ENCODE measurements at regions not wholly inside any gene's neighbourhood (a gene's known extent, or its start where the extent isn't known, plus 50 kb on each side); places are given as distances from the start of the nearest gene placed in this dataset.

DNA sequence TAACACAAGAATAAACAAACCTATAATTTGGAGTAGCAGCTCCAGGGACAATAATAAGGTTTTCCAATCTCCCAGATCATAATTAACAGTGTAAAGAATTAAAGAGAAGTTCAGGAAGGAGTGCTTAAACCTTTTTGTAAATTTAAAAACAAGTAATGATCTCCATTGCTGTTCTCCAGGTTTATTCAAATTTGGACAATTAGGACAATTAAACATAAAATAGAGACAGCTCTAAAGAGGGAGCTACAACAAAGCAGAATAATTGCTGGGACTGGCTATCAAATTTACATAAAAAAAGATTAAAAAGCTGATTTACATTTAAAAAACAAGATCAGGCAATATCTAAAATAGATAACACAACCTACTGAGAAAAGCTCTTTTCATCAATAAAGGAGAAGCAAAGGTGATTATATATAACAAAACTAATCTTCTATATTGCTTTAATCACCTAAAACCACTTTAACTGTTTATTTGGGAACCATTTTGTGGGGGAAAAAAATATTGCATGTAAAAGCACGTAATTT, 80.1 kb upstream of the CREB1 start:
- no peak for DNase-seq (ENCODE audit: low spot score)

DNA sequence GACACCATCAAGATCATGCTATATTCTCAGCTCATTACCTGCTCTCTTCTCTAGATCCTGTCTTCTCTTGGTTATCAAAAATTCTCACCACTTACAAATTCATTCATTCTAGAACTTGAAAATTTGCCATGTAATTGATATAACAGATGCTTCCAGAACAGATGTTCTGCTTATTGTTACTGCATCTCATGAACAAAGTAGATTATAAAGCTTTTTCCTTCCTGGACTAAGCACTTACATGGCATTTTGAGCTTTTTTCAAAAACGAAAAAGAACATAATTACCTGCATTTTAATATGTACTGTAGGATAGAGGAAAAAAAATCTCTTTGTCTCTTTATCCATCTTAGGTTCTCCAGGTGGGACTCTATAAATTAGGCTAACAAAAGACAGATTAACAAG, 79.6 kb upstream of the CREB1 start:
- DNase-seq (ENCODE audit: low spot score) = no peak

DNA sequence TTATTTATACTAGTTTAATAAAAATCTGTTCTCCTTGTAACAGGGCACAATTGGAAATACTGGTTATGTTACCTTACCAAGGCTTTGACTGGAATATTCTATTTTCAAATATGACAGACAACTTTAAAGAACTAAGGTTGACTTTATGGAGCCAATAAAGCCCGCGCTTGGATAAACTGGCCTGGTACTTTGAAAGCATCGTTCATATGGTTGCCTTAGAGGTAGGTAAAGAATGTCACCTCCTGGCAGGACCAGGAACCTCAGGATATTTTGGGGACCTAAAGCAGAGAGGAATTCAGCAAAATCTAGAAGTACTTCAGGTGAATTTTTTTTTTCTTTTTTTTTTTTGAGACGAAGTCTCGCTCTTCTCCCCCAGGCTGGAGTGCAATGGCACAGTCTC, 71.2 kb upstream of the CREB1 start:
- no peak for DNase-seq (ENCODE audit: low spot score)

DNA sequence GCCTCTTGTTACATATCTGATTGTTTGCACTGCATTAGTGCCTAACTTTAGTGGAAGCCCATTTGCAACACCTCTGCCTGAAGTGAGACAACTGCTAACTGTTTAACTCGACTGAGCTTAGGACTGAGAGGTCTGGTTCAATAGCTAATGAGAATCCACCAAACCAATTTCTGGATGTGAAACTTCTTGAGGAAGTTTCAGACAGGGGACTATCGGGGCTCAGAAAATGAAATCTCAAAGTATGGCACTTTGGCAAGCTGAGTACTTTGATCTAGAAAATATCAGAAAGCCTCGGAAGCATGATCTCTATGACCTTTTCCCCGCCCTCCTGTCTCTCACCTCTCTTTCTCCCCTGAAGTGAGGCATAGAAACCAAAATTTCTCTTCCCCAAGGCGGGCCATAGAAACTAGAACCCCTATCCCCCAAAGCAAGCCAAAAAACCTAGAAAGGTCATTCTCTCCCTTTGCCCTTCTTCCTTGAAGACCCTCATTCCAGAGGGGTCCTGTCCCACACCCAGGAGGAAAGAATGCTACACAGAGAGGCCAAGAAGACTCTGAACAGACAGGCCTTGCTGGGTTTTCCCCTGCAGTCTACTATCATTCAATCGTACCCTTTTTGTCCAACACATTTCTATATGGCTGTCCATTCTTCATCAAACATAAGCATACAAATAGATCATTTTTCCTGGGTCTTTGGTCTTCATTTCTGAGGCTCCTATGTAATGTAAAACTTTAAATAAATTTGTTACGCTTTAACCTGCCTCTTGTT, 69.6 kb upstream of the CREB1 start:
- no peak for DNase-seq (ENCODE audit: low spot score)

DNA sequence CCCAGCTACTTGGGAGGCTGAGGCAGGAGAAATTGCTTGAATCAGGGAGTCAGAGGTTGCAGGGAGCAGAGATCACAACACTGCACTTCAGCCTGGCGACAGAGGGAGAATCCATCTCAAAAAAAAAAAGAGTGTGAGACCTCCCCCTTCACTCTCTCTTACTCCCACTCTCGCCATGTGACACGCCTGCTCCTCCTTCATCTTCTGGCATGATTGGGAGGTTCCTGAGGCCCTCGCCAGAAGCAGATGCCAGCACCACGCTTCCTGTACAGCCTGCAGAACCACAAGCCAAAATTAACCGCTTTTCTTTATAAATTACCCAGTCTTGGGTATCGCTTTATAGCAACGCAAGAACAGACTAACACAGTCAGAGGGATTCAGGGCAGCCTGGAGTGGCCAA, 66.3 kb upstream of the CREB1 start:
- no peak for DNase-seq (ENCODE audit: low spot score)

DNA sequence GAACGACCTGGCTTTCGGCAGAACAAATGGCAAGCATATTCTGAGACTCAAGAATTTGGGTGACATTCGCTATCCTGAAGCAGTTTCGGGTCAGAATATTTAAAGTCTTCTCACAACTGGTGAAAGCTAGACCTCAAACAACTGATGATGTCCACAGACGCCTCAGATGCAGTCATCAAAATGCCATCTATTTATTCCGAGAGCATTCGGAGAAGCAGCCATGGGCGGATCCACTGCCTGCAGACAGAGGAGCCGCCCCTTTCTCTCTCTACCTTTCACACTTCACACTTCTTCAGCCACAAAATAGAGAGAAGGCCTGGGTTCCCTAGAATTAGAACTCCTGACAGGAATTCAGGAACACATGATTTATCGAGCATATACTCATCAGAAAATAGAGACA, 65.8 kb upstream of the CREB1 start:
- DNase-seq (ENCODE audit: low spot score) = no peak

DNA sequence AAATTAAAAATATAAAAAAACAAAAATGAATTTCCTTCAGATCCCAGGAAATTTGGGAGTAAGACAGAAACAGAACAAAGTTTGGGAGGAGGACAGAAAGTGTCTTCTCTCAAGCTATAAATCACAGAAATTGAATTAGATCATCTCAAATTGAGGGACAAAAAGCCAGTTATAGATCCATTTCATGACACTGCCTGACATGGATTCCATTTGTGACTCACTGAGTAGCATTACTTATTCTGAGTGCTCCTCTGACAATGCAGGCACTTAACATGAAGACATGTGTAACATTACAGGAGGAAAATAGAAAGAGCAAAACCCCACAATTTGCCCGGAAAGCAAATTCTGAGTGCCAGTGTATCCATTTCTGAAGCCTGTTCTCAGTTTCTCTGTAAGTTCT, 63.9 kb upstream of the CREB1 start:
- no peak for DNase-seq (ENCODE audit: low spot score)

DNA sequence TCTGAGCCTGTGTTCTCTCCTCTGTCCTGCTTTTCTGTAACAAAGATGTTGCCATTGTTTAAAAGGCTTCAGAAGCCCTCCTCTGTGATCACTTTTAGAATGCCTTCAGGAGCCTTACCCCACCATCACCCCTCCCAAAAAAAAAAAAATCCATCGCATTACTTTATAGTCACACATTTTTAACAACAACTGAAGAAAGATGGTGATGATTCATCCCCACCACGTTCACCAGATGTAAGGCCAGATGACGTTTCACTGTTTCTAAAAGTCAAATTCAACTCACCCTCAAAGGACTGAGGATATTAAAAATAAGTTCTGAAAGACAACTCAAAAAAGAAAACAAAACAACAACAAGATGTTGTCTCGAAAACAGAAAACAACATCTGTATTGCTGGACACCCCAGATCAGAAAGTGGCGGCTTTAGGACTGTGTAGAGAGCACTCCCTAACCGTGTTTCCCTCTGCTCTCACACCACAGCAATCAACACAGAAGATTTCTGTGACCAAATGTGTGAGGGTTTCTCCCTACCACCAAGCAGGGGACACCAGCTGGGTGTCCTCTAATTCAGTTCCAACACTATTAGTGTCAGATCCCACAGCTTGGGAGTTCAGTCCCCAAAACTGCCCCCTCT, 61.9 kb upstream of the CREB1 start:
- no peak for DNase-seq (ENCODE audit: low spot score)

DNA sequence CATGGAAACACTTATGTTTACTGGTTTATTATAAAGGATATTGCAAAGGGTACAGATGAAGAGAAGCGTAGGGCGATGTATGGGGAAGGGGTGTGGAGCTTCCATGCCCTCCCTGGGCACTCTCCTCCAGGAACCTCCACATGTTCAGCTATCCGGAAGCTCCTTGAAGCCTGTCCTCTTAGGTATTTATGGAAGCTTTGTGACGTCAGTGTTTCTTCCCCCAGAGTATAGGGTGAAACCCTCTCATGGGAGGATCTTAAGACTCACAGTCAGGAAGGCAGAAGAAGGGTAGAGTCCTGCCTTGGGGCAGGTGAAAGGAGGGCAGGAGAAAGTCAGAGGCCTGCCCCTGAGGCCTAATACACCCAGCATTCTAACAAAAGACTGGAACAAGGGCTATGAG, 61.3 kb upstream of the CREB1 start:
- no peak for DNase-seq (ENCODE audit: low spot score)

DNA sequence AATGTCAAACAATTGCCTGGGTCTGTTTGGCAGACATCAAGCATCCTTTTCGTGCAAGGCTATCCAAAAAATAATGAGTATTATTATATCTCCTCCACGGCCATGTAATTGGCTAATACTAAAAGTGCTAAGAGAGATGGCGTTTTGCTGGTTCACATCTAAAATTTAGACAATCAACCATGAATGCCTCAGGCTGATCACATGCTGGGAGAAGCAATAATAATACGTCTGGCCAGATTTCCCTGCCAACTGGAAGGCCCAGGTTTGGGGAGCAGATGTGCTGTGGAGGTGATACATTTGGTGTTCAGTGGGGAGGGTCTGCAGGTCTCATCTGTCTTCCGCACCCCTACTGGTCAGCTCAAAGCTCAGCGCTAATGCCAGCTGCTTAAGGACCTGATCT, 60.3 kb upstream of the CREB1 start:
- no peak for DNase-seq (ENCODE audit: low spot score)

DNA sequence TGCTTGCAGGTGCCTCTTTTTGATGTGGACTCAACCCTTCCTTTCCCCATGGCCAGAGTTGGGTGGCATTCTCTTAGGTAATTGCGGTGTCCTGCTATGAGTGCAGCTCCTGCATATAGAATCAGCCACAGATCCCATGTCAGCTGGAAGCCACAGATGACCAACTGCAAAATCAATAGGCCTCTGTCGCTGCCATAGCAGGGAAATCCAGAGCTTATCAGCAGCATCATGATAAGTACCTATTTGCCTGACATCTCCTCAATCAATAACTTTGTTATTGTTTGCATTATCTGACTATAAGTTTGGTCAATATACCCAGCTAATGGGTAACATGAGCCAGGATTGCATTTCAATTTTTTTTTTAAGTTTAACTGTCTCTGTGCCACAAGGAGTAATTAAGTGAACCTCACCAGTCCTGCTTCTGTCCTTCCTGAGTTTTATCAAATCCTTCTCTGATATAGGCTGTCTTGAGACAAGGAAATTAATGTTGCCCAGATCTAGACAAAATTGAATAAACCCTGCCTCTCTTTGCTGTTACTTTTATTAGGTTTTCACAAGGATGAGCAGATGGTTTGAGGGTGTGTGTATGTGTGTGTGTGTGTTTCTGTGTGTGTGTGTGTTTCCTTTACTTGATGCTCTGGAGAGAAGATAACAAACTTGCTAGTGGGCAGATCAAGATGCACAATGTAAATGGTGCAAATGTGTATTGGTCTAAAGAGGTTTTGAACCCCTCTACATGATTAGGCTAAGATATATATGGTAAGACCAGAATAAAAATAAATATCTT, 59.6 kb upstream of the CREB1 start:
- no peak for DNase-seq (ENCODE audit: low spot score)

DNA sequence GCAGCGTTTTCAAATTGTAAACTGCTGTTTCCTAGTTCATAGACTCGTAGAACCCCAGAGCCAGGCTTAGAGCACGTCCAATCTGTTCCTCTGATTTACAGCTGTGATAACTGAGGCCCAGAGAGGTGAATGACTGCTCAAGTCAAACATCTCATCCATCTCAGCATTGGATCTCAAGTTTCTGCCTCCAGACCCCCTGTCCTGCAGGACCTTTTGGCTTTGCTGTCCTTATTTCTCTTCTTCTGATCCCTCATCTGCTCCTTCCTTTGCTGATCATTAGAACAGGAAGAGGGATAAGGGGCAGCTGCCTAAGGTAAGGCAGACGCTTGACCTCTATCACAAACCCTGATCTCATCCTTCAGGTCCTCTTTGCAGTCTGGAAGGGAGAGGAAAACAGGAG, 58.5 kb upstream of the CREB1 start:
- no peak for DNase-seq (ENCODE audit: low spot score)

DNA sequence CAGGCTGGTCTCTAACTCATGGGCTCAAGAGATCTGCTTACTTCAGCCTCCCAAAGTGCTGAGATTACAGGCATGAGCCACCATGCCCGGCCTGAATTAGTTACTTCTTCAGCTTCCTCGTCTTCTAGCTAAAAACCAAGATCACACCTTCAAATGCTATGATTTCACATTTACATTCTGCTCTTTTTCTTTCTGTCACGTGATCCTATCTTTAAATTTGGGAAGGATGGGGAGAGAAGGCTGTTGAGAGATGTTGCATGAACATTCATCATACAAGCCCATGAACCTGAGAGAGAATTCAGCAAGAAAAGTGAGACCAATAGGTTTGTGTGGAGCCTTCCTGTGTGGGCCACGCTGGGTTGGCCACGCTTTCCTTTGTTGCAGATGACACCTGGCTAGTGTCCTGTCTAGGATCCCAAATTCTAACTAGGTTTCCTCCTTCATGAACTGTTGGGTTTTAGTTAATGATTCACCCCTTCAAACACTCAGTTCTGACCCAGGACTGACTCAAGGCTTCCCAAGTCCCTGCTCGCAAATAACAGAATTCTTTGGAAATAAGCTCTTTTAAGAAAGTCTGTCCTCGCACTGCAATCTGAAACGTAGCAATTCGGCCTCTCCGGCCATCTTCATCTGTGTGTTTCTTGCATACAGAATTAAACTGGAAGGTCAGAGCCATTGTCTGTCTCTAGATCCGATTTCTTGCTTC, 57.3 kb upstream of the CREB1 start:
- no peak for DNase-seq (ENCODE audit: low spot score)

DNA sequence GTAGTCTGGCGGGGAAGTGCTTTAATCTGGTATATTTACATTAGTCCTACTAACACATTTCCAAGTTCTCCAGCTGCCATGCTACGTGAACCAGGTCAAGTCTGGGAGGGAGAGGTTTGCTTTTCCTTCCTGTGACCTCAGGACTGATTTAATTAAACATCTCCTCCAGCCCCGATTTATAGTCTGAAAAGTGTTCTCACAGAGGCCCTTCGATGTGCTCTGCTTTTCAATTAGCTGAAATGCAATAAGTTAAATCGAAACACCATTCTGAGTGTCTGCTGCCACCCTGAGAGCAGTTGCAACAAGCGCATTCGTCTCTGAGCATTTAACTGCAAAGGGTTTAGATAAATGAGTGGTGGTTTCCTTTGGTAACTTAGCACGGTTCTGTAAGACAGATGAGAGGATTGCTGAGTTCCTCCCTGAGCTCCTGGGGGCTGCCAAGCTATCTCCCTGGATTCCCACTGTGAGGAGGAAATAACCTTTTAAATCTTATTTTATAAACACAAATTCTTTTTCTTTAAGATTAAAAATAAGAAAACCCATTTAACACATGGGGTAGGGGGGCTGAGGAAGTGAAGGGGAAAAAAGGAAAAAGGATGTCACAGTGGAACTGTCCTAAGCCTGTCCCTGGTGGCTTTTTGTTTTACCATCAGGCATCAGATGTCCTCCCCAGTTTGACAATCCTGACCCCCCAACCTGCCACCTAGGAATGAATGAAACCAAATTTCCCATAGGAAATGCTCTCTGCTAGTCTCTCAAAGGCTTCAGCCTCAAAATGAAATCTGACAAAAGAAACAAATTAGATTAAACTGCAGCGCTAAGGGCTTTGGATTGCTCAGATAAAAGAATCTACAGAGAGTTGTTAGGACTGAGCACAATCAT, 56.5 kb upstream of the CREB1 start:
- DNase-seq (ENCODE audit: low spot score) = no peak

DNA sequence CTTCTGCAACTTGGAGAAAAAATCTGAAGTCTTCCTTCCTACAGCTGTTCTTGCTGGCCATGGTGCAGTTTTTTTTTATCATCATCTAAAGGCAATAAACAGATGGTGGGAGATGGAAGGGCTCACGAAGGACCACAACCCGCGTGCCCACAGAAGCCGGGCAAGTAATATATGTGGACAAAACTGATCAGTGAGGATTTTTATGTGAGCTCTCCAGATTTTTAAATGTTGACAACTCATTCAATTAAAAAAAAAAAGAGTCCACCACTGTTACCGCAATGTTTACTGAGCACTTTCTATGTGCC, 55.9 kb upstream of the CREB1 start:
- no peak for DNase-seq (ENCODE audit: low spot score)

DNA sequence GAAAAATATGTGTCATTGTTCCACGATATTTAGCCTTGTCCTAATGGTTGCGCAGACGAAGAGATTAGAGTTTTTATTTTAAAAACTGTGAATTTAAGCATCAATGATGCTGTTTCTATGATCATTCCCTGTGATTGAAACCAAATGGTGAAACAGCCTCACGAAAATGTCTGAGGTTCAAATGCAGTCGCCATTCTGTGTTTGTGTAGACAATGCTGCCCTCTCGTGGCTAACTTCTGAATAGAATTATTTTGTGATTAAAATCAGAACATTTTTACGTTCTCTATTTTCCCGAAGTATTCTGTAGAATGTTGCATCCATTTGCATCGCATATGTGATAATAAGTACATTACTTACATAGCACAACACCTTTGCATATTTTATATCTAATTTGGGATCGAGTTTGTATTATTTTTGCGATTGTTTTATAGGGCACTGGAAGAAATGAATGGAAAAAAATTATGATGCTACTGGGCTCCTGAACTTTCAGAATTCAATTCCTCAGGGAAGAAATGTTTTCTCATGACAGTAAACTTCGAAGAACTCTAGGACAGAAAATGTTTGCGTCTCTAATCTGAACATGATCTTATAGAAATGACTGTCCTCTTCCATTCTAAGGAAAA, 54.8 kb upstream of the CREB1 start:
- peak; percentile 68 for DNase-seq (ENCODE audit: low spot score)

DNA sequence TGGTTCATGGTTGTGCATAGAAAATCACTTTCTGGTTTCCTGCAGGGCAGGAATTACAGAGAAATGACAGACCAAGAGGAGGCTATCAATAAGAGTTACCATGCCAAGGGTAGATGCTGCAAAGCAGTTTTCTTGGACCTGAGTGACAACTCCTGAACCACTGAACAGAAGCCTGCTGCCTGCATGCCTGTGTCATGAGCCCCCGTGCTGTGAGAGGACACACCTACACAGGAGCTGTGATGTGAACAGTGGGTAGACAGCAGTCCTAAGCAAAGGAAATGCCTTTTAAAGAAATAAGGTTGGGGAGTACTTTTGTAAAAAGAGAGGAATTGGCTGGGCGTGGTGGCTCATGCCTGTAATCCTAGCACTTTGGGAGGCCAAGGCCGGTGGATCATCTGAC, 54.2 kb upstream of the CREB1 start:
- DNase-seq (ENCODE audit: low spot score) = no peak

DNA sequence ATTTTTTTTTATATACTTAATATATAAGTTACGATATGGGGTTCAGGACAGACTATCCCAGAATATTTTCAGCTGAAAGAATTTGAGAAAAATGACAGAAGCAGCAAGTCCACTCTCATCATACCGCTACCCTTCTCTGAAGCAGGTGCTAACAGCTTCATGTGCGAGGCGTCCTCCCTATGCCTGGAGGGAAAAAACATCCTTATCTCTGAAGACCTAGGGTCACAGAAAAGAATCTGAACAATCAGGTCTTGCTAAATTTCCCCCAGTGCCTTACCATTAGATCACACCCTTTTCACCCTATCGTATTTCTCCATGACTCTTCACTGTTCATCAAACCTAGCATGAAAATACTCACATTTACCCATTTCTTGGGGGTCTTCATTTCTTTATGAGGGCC, 51.9 kb upstream of the CREB1 start:
- no peak for DNase-seq (ENCODE audit: low spot score)

DNA sequence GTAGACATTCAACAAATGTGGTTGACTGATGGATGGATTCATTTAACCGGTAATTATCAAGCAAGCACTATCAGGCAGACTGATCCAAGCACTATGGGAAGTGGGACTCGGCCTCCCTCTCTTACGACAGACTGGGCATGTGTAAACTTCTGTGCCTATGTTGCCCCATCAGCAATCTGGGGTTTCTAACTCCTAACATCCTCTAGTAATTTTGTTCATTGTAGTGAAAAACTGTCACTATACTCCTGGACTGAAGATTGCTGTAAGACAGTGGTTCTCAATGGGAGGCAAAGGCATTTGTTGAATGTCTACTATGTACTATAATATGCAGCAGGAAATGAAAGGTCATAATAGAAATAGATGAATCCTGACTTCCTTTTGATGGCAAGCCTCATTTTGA, 51.2 kb upstream of the CREB1 start:
- no peak for DNase-seq (ENCODE audit: low spot score)

DNA sequence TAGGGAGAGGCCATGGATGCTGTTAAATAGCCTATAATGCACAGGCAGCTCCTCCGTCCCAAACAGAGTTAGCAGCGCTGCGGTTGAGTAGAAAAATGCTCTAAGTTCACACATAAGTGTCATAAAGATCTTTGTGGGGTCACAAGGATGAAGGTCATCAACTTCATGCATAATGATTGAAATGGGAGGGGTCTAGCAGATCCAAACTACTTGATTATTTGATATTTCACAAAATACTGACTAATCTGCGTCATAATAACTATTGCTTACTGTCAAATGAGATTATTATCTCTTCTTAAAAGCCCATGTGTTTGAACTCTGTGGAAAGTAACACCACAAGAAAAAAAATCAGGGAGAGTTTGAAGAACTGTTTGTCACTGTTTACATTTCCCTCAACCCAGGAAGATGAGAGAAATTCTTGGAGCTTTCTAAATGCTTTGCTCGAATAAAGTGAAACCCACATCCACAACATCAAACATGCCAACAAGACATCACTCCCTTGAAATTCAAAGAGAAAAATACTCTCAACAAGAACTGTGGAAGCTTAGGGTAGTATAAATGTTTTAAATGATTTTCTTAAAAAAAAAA, 50.5 kb upstream of the CREB1 start:
- DNase-seq (ENCODE audit: low spot score) = no peak

Measured in hematopoietic multipotent progenitor cell treated with erythropoietin and hydrocortisone succinate and interleukin-3 and kit ligand, for 17 days (in vitro differentiated cells).